ELR (cell line): ENCODE measurements at regions not wholly inside any gene's neighbourhood (a gene's known extent, or its start where the extent isn't known, plus 50 kb on each side); places are given as distances from the start of the nearest gene placed in this dataset.
"Not testable (repeated sequence)": the region's sequence is repeated elsewhere in the genome, so short reads cannot be mapped to it uniquely, and the experiment has no call there.

Experiments used
- DNase-seq: peaks from one replicate; pipeline ENCODE4 v3.0.0-alpha.2; 2015; ENCODE audit warnings: low read depth

DNA sequence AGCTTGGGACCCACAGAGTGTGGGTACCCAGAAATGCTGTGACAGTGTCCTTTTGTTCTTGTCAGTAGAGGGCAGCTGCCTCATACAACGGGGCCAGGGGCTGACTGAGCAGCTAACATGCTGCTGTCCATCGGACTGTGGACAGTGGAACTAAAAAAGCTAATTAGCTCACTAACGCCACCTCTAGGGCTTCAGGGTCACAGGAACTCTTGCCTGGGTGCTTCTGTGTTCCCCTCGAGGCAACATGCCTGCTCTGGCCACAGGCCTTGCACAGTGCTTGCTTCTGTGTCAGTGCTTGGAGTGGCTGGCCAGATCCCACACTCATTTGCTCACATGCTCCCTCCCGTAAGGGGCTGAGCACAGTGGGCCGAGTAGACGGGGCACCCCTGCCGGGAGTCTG lies 377.0 kb downstream of the OLFM4 start:
- no peak for DNase-seq

DNA sequence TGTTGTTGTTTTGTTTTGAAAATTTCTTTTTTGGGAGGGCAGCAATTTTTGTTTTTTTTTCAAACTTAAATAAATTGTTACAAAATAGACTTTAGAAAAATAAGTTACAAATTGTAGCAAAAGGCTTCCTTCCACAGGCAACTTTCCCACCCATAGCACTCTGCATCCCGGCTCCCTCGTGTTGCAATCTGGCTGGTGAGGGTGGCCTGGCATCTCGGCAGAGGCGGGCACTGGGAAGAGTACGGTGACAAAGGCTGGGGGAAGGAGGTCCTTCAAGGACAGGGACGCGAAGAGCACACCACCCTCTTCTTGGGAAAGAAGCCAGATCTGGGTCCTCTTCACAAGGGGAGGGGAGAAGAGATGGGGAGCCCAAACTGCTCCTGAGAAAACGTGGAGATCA lies 379.7 kb downstream of the OLFM4 start:
- no peak for DNase-seq

DNA sequence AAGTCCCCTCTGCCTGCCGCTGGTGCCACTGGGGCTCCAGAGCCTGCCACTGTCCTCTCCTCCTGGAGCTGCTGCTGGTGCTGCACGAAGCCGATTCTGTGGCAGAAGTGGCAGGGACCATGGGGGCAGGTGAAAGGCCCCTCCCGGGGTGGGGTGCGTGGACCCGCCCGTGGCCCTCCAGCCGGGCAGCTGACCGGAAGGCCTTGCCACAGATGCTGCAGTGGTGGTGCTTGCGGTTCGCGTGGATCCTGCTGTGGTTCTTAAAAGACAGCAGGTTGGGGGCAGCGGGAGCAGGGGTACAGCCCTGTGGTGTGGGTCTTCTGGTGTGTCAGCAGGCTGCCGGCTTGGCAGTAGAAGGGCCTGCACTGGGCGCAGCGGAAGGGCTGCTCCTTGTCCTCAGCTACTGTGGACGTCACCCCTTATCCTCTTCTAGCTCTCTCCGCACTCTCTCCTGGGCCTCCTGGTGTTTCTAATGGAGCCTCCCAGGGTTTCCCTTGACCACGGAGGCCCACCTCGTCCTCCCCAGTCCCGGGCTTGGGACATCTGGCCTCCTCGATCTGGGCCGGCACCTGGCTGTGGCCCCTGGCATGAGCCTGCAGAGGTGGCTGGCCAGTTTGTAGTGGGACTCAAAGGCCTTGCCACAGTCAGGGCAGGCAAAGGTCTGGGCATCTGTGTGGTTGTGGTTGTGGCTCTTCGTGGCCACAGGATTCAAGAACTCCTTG lies 380.4 kb downstream of the OLFM4 start:
- DNase-seq = no peak

GRCh38 chr13:53411463-53411862 lies 382.9 kb downstream of the OLFM4 start:
- no peak for DNase-seq

GRCh38 chr13:53415135-53415534 lies 386.5 kb downstream of the OLFM4 start:
- no peak for DNase-seq

GRCh38 chr13:53417601-53418000 lies 389.0 kb downstream of the OLFM4 start:
- DNase-seq = no peak

DNA sequence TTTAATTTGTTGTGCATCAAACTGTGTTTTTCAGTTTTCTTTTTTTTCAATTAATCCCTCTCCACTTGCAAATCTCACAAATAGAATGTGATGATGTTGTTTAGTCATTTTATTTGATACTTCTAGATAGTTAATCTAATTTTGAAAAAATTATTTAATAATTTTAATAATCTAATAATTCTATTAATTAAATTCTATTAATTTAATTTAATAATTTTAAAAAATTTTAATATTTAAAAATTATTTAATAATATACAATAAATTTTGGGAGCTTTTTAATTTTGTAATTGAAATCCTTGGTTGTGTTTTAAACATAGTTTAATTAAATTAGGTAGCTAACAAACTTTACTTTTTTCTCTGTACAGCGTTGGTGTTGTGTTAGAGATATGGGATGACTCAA lies 393.8 kb downstream of the OLFM4 start:
- no peak for DNase-seq

- DNase-seq = no peak
These were observed 407.8 kb downstream of the OLFM4 start for GRCh38 chr13:53436396-53436795.

GRCh38 chr13:53439439-53440225 lies 411.0 kb downstream of the OLFM4 start:
- no peak for DNase-seq

GRCh38 chr13:53442979-53443378 lies 414.4 kb downstream of the OLFM4 start:
- DNase-seq = no peak

GRCh38 chr13:53445686-53446085 lies 417.1 kb downstream of the OLFM4 start:
- DNase-seq = no peak

DNA sequence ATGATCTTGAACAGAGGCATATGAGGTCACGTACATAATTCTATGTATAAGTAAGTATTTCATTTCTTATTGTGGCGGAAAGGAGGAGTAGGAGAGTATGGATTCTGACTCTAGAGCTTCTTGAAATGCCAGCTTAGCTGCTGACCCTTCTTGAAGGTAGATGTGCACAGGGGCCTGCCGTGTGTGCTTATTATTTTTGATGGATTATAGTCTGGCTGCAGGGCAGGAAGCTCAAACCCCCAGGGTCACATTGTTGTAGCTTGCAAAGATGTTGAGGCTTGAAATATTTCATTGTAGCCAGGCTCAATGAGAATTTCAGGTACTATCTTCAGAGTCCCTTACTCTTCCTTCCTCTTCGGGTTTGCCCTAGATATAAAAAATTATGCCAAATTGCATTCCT lies 418.8 kb downstream of the OLFM4 start:
- DNase-seq = no peak

DNA sequence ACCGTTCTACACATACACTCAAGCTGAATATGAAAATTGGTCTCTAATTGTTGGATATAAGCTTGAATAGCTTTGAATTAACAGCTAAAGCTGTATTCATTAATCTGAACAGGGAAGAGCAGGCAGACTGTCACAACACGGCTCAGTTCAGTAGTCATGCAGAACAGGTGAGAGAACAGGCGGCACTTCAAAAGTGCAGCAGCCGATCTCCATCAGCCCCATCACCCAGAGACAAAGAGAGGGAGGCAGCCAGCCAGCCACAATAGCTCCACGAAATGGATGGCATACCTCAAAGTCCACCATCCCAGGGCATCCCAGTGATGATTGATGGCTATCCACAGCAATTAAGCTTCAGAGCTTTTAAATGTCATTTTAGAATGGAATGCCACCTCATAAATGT lies 419.2 kb downstream of the OLFM4 start:
- no peak for DNase-seq

DNA sequence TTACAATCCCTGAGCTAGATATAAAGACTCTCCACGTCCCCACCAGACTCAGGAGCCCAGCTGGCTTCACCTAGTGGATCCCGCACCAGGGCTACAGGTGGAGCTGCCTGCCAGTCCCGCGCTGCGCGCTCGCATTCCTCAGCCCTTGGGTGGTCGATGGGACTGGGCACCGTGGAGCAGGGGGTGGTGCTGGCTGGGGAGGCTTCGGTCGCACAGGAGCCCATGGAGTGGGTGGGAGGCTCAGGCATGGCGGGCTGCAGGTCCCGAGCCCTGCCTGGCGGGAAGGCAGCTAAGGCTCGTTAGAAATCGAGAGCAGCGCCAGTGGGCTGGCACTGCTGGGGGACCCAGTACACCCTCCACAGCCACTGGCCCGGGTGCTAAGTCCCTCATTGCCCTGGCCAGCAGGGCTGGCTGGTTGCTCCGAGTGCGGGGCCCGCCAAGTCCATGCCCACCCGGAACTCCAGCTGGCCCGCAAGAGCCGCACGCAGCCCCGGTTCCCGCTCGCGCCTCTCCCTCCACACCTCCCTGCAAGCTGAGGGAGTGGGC lies 423.7 kb downstream of the OLFM4 start:
- not testable (repeated sequence) for DNase-seq

GRCh38 chr13:53460796-53461195 lies 432.2 kb downstream of the OLFM4 start:
- DNase-seq = no peak

DNA sequence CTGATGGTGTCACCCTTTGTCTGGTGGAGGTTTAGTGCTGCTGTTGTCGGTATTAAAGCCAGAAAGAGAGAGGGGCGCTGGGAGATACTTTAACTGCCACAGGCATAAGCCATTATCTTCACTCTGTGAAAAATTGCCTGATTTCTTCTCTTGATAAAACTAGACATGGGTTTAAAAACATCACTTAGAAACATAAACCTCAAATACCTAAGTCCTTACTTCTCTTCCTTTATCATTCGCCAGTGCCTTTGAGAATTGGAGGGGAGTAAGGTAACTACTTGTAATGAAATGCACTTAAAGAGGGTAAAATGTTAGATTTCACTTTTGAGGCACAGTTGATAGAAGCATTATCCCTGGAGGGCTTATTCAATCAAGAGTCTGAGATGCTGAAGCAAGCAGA lies 434.5 kb downstream of the OLFM4 start:
- no peak for DNase-seq

DNA sequence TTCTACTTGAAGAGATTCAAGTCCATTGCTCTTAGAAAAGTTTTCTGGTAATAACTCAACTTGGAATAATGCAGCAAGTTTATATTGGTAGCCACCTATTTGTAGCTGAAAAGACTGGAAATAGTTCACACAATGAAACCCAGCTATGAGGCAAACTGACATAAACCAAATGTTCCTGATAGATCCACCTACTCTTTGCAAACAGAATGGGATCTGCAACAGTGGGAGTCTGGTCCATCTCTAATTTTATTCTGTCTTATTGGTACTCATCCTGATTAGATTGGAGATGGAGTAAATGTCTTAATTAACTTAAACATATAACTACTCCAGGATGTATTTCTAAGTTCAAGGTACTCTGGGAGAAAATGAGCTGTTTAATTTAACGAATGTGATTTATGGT lies 438.0 kb downstream of the OLFM4 start:
- DNase-seq = no peak

GRCh38 chr13:53473397-53473796 lies 444.8 kb downstream of the OLFM4 start:
- DNase-seq = no peak

DNA sequence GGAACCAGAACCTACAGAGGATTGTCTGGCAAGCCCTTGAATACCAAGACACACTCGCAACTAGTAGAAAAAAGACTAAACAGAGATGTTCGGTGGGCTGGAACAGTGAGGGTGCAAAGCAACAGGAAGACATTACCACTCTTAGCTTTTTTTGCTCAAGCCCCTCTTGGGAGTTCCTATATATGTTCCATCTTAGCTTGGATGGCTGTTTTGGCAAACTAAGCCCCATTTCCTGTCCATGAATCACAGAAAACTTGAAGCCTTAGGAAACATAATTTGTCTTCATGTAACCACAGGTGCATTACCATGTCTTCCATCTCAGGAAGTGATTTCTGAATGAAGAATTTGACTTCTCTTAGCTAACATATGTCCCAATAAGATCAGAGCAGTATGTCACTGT lies 446.3 kb downstream of the OLFM4 start:
- no peak for DNase-seq

GRCh38 chr13:53490752-53491151 lies 462.1 kb downstream of the OLFM4 start:
- DNase-seq = no peak

DNA sequence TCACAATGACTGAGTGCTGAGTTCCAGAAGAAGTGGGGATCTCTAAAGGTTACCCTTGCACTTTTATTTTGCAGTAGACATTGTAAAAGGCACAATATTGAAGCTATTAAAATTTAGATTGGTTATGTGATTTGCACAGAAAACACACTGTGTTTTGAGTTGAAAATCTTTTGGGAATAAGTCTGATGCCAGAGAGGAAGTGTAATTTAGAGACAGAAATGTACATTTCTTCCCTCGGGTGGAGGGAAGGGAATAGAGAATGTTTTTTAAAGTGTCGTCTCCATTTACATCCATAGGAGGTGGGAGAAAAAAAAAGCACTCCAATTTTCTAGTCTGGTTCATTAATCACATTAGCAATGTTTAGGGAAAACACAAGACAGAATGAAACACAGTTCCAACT lies 465.8 kb downstream of the OLFM4 start:
- no peak for DNase-seq

DNA sequence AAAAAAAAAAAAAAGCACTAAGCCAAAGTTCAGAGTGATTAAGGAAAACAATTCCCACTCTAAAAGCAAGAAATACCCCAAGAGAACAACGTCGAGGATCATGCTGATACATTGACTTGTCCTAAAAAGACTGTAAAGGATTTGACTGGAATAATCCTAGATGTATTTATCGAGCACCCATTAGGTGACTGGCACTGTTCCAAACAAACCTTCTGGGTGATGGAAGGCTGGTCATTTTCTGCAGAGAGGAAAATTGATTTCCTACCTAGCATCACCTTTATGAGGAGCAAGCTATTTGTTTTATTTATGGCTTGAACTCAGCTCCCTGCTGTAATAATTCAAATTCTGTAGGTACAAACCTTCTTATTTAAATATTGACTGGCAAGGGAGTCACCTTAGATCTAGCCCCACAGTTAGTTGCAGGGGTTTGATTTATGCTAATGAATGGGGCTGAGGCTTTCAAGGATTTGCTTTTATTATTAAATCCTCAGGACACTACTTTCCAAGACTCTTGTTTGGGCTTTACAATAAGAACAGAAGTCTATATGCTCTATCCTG lies 471.0 kb downstream of the OLFM4 start:
- DNase-seq = no peak

GRCh38 chr13:53501387-53501786 lies 472.8 kb downstream of the OLFM4 start:
- no peak for DNase-seq
